HL-60 (cell line): ENCODE measurements at regions not wholly inside any gene's neighbourhood (a gene's known extent, or its start where the extent isn't known, plus 50 kb on each side); places are given as distances from the start of the nearest gene placed in this dataset.

Source experiments
- POLR2AphosphoS5 ChIP-seq: IDR thresholded peaks from 2 replicates; pipeline ENCODE4 v1.6.1; 2012; ENCODE audit warnings: low read depth
- TF ChIP-seq, protein P1 (sequence below): IDR thresholded peaks from one replicate; pipeline ENCODE4 v1.5.1; 2011; ENCODE audit warnings: low read length, control low read depth, inconsistent platforms; ENCODE audit not compliant: insufficient read depth

DNA sequence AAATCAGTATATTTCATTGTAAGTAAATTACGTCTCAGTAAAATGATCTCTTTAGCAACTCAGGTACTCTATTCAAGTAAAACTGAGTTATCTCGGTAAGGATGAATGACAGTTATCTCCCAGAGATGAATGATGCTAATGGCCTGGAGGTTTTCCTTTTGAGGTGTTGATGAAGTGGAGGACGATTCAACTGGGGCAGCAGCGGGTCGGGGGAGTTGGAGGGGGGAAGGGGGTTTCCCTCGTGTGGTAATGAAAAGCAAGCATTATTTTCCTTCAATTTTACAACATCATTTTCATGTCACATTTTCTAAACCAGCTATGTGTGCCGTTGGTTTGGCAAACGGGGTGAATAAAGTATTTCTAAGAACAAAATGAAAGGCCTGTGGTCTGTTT is 92.4 kb upstream of the ATXN3L start:
- TF ChIP-seq, protein P1, sequence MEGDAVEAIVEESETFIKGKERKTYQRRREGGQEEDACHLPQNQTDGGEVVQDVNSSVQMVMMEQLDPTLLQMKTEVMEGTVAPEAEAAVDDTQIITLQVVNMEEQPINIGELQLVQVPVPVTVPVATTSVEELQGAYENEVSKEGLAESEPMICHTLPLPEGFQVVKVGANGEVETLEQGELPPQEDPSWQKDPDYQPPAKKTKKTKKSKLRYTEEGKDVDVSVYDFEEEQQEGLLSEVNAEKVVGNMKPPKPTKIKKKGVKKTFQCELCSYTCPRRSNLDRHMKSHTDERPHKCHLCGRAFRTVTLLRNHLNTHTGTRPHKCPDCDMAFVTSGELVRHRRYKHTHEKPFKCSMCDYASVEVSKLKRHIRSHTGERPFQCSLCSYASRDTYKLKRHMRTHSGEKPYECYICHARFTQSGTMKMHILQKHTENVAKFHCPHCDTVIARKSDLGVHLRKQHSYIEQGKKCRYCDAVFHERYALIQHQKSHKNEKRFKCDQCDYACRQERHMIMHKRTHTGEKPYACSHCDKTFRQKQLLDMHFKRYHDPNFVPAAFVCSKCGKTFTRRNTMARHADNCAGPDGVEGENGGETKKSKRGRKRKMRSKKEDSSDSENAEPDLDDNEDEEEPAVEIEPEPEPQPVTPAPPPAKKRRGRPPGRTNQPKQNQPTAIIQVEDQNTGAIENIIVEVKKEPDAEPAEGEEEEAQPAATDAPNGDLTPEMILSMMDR = no peak
- no peak for TF ChIP-seq POLR2AphosphoS5
